CD14-positive monocyte (primary cell): ENCODE measurements at regions not wholly inside any gene's neighbourhood (a gene's known extent, or its start where the extent isn't known, plus 50 kb on each side); places are given as distances from the start of the nearest gene placed in this dataset.

Experiments used
- DNase-seq, 3 donors: peaks; one replicate each; pipeline ENCODE4 v3.0.0-alpha.2; 2011 to 2022
- H2AFZ ChIP-seq: 2 replicates; pipeline ENCODE4 v1.6.0; 2012; ENCODE audit warnings: mild to moderate bottlenecking, low read depth, low read length, inconsistent platforms; ENCODE audit not compliant: insufficient read depth, poor library complexity, severe bottlenecking
- H3K27ac ChIP-seq, 2 donors: 1 replicate in 1 of 2; 2 replicates in 1 of 2; pipeline ENCODE4 v1.5.1; 2012 to 2013; ENCODE audit warnings: low read length in 2 of 2, control low read depth in 1 of 2, inconsistent platforms in 1 of 2, low read depth in 1 of 2, mild to moderate bottlenecking in 1 of 2
- H3K27me3 ChIP-seq, 2 donors: one replicate each; pipeline versions ENCODE4 v1.6.0 to v1.6.1; 2011 to 2013; ENCODE audit warnings: low read length in 2 of 2; ENCODE audit not compliant: control insufficient read depth in 2 of 2, insufficient read depth in 2 of 2
- H3K36me3 ChIP-seq, 2 donors: replicated peaks in 1 of 2; 1 replicate in 1 of 2; 2 replicates in 1 of 2; pipeline versions ENCODE4 v1.5.1 to v1.6.1; 2012 to 2013; ENCODE audit warnings: low read length in 2 of 2, control low read depth in 1 of 2, inconsistent platforms in 1 of 2, mild to moderate bottlenecking in 1 of 2; ENCODE audit not compliant: insufficient read depth in 2 of 2, control insufficient read depth in 1 of 2
- H3K4me1 ChIP-seq, 2 donors: 1 replicate in 1 of 2; 2 replicates in 1 of 2; pipeline versions ENCODE4 v1.5.1 to v1.6.1; 2012 to 2013; ENCODE audit warnings: low read length in 2 of 2, control low read depth in 1 of 2, inconsistent platforms in 1 of 2, mild to moderate bottlenecking in 1 of 2, moderate library complexity in 1 of 2; ENCODE audit not compliant: insufficient read depth in 2 of 2, control insufficient read depth in 1 of 2
- H3K4me2 ChIP-seq: replicated peaks from 2 replicates; pipeline ENCODE3; 2012; ENCODE audit warnings: low read length, moderate library complexity, mild to moderate bottlenecking; ENCODE audit not compliant: poor library complexity, severe bottlenecking; ENCODE audit errors: extremely low read depth
- H3K4me3 ChIP-seq, 3 experiments: fragments of 200-600 bp in 1 of 3; sonication (generic) in 1 of 3; replicated peaks in 1 of 3; 1 replicate in 2 of 3; 2 replicates in 1 of 3; pipeline ENCODE4 v1.5.1; 2011 to 2013; ENCODE audit warnings: low read length in 3 of 3, mild to moderate bottlenecking in 3 of 3, control low read depth in 2 of 3, low read depth in 2 of 3, inconsistent platforms in 1 of 3, moderate library complexity in 1 of 3
- H3K79me2 ChIP-seq: 2 replicates; pipeline ENCODE4 v1.6.0; 2012; ENCODE audit warnings: mild to moderate bottlenecking, control low read depth, inconsistent platforms, low read length, moderate library complexity; ENCODE audit not compliant: insufficient read depth
- H3K9ac ChIP-seq: 2 replicates; pipeline ENCODE4 v1.6.0; 2017; ENCODE audit warnings: low read length, mild to moderate bottlenecking; ENCODE audit not compliant: insufficient read depth, poor library complexity, severe bottlenecking
- H3K9me3 ChIP-seq, 2 donors: replicated peaks in 1 of 2; 1 replicate in 1 of 2; 2 replicates in 1 of 2; pipeline versions ENCODE4 v1.5.1 to v1.6.1; 2012 to 2013; ENCODE audit warnings: low read length in 2 of 2, control low read depth in 1 of 2; ENCODE audit not compliant: control insufficient read depth in 1 of 2, insufficient read depth in 1 of 2
- H4K20me1 ChIP-seq: 2 replicates; pipeline ENCODE4 v1.6.0; 2012; ENCODE audit warnings: mild to moderate bottlenecking, low read length, control low read depth, moderate library complexity; ENCODE audit not compliant: insufficient read depth
- H3K27ac Mint-ChIP-seq, 7 donors: one replicate each; pipeline ENCODE4 v1.8.0; 2020; ENCODE audit warnings: mild to moderate bottlenecking in 7 of 7, mixed read lengths in 7 of 7, moderate library complexity in 6 of 7, inconsistent platforms in 2 of 7
- H3K27me3 Mint-ChIP-seq, 3 donors: one replicate each; pipeline ENCODE4 v1.8.0; 2021 to 2022; ENCODE audit warnings: low read depth in 3 of 3, mild to moderate bottlenecking in 3 of 3, mixed read lengths in 3 of 3, moderate library complexity in 3 of 3, inconsistent platforms in 1 of 3
- H3K36me3 Mint-ChIP-seq, 2 donors: one replicate each; pipeline ENCODE4 v1.8.0; 2020; ENCODE audit warnings: mixed read lengths in 2 of 2, inconsistent platforms in 1 of 2, mild to moderate bottlenecking in 1 of 2
- H3K4me1 Mint-ChIP-seq: one replicate; pipeline ENCODE4 v1.8.0; 2020; ENCODE audit warnings: mild to moderate bottlenecking, mixed read lengths
- H3K4me3 Mint-ChIP-seq, 2 donors: one replicate each; pipeline ENCODE4 v1.8.0; 2020; ENCODE audit warnings: mild to moderate bottlenecking in 2 of 2, mixed read lengths in 2 of 2, moderate library complexity in 1 of 2
- H3K9me3 Mint-ChIP-seq, 7 donors: one replicate each; pipeline ENCODE4 v1.8.0; 2020 to 2022; ENCODE audit warnings: mixed read lengths in 7 of 7, mild to moderate bottlenecking in 6 of 7, moderate library complexity in 6 of 7, inconsistent platforms in 2 of 7
- CTCF ChIP-seq: fragments of 200-600 bp; IDR thresholded peaks from one replicate; pipeline ENCODE4 v1.8.0; 2022; ENCODE audit warnings: antibody characterized with exemption, mild to moderate bottlenecking
- whole genome bisulfite sequencing: methylation state at CpG from one replicate; pipeline ENCODE4 v1.1.5; 2013; ENCODE audit warnings: missing lambda C conversion rate; ENCODE audit not compliant: insufficient coverage; 5-methylcytosine and 5-hydroxymethylcytosine counted together
- intact Hi-C, 2 donors: fragments of 100-400 bp; cut with micrococcal nuclease; formaldehyde crosslinking; loops; one replicate each; pipeline versions ENCODE4 v1.15.0 to v1.15.1; 2023

DNA sequence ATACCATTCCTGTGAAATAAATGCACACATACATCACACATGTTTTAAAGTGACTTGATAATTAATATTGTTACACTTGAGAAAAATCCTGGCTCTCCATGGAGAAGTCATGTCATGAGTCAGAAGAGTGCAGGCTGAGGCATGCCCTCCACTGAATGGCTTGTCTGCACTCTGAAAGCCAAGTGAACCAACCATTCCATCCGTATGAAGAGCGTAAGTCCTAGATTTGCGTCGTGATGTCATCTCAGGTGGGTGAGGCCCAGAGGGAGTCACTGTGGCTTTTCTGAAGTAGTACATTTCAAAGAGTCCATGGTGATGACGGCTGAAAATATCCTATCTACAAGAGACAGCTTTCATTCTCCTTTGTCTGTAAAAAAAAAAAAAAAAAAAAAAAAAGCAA lies 83.5 kb upstream of the IRX5 start:
- Mint-ChIP-seq H3K36me3 (no peaks in the 10 kb centered on the region), H3K27me3 (no peaks in the 10 kb centered on the region), H3K4me1 (no peaks in the 10 kb centered on the region), H3K27ac (no peak overlapping the region), H3K4me3 (no peak overlapping the region), H3K9me3 (peaks cover 0 to 16% (median 7%) of the 10 kb centered on the region in 7 donors)
- H3K27ac ChIP-seq = no peak overlapping the region
- intact Hi-C loops = no loop called here
- no peak overlapping the region for H3K9ac ChIP-seq
- no peak for TF ChIP-seq CTCF
- H3K4me3 ChIP-seq = no peak overlapping the region
- H2AFZ ChIP-seq = no peak overlapping the region
- no peaks in the 10 kb centered on the region for H3K27me3 ChIP-seq
- no peaks in the 10 kb centered on the region for H3K36me3 ChIP-seq
- 88% methylated on average over 4 of the region's 5 CpGs for WGBS
- no peaks in the 10 kb centered on the region for H4K20me1 ChIP-seq
- H3K4me2 ChIP-seq = no peak overlapping the region
- H3K9me3 ChIP-seq = peaks cover 2 to 7% of the 10 kb centered on the region in 2 donors
- no peaks in the 10 kb centered on the region for H3K4me1 ChIP-seq
- H3K79me2 ChIP-seq = no peaks in the 10 kb centered on the region
- DNase-seq = no peak

GRCh38 chr16:54846766-54847165 lies 83.9 kb upstream of the IRX5 start:
- Histone ChIP-seq H3K9ac (no peak overlapping the region), H3K79me2 (no peaks in the 10 kb centered on the region), H3K4me1 (no peaks in the 10 kb centered on the region), H3K27me3 (no peaks in the 10 kb centered on the region), H3K4me2 (no peak overlapping the region), H2AFZ (no peak overlapping the region), H3K36me3 (no peaks in the 10 kb centered on the region), H3K4me3 (no peak overlapping the region), H4K20me1 (no peaks in the 10 kb centered on the region), H3K27ac (no peak overlapping the region), H3K9me3 (peaks cover 2 to 7% of the 10 kb centered on the region in 2 donors)
- Mint-ChIP-seq H3K27ac (no peak overlapping the region), H3K9me3 (peaks cover 0 to 16% (median 7%) of the 10 kb centered on the region in 7 donors), H3K4me3 (no peak overlapping the region), H3K36me3 (no peaks in the 10 kb centered on the region), H3K4me1 (no peaks in the 10 kb centered on the region), H3K27me3 (no peaks in the 10 kb centered on the region)
- no peak for TF ChIP-seq CTCF
- intact Hi-C loops = no loop called here
- DNase-seq = no peak
- 82% methylated on average over 4 of the region's 4 CpGs for WGBS
